Putamen (tissue), 1 donor: ENCODE measurements at regions not wholly inside any gene's neighbourhood (a gene's known extent, or its start where the extent isn't known, plus 50 kb on each side); places are given as distances from the start of the nearest gene placed in this dataset.

Experiments
- DNase-seq: peaks from one replicate; pipeline ENCODE4 v3.0.0-alpha.2; 2016; ENCODE audit warnings: low spot score

- DNase-seq = no peak
Observed at GRCh38 chr3:102599819-102600576, 165.2 kb downstream of the ZPLD1 start.

DNA sequence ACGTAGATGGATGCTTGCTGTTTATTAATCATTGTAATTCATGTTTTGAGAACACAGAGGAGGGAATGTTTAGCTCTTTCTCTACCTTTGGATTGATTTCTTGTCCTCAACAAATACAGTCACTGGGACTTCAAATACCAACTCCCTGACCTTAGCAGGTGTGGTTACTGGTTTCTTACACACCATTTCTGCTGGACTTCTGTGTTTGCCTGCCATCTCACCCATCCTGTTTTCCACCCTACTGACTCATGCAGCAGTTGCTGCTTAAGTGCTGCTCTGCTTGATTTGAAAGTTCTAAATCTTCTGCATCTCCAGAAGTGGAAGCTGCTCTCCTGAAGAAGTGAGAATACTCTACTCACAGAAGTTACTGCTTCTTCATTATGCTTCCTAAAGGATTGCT, 170.3 kb downstream of the ZPLD1 start:
- no peak for DNase-seq

- DNase-seq = no peak
Observed at GRCh38 chr3:102608875-102609274, 174.1 kb downstream of the ZPLD1 start.

DNA sequence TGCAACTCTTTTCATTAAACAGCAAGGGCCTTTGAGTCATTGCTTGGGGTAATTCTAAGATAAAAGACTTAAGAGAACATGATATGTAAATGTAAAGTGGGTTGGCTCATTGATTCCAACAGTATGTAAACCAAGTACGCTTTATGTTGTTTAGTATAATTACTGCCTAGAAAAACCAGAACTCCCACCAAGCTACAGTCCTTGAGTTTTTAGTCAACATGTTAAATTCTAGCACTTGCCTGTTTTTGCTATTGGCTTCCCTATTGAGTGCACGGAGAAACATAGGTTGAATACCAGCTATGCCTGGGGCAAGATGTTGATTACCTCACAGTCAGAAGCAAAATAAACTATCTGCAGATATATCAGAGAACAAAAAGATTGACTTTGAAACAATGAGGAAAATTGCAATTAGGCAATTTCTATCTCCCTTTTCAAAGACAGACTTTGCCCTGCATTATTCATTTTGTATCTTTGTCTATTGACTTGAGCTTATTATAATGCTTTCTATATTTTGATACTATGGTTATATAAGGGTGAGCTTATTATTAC, 179.3 kb downstream of the ZPLD1 start:
- no peak for DNase-seq

GRCh38 chr3:102614585-102614984, 179.8 kb downstream of the ZPLD1 start:
- no peak for DNase-seq

- DNase-seq = no peak
Observed at GRCh38 chr3:102617381-102617780, 182.6 kb downstream of the ZPLD1 start.

GRCh38 chr3:102619361-102619760, 184.5 kb downstream of the ZPLD1 start:
- DNase-seq = no peak

DNA sequence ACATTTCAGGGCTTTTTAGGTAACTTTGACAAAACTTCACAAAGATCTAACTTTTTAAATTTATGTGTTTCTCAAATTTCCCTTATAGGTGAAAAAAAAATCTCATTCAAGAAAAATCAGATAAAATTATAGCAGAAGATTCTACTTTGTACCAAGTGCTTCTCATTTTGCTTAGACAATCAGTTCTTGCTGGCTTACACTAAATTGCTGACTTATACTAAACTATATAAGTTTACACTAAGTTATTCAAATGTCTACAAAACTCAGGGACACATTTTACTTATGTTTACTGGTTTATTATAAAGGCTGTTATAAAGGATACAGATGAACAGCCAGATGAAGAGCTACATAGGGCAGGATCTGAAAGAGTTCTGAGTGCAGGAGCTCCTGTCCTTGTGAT, 195.1 kb downstream of the ZPLD1 start:
- no peak for DNase-seq

GRCh38 chr3:102630531-102630930, 195.7 kb downstream of the ZPLD1 start:
- DNase-seq = no peak

DNA sequence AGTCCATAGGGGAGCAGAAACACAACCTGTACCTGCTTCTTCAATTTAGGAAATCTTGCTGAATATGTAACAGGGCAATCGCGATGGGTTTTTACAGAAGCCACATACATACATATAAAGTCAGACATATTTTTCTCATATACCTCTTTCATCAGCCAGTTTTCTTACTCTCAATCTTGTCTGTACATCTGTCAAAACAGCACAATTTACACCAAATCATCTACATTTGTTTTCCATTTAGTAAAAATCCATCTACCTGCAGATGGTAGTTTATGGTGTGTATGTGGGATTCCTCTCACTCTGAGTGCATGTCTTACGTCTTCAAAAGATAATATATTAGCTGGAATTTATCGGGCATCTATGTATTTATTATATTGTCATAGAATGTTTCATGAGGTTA, 208.7 kb downstream of the ZPLD1 start:
- no peak for DNase-seq

DNA sequence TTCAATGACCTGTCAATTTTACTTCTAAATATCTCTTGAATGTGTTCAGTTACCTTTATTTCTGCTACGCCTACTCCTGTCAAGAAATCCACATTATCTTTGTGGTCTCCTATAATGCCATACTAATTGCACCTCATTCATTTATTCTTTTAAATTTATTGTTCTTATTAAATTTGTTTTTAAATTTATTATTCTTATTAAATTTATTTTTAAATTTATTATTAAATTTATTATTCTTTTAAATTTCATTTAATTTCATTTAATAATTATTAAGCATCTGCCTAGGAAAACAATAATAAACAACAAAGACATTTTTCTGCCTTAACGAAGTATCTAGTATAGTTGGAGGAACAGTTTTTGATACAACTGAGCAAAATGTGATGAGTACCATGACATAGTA, 211.7 kb downstream of the ZPLD1 start:
- no peak for DNase-seq

DNA sequence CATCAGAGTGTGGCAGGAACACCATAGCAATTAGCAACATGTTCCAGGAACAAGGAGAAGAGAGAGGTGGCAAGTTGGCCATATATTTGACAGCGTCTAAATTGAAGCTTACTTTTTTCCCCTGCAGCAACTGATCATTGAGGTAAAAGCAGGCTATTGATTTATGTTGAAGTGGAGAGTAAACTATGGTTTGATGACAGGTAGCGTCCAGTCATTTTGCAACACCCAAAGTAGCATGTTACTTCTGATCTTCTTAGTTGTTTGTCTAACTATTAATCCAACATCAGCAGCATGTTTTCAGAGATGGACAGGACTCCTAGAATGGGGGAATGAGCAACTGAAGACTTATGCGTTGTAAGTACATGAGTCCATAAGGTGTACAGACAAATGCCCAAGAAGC, 225.8 kb downstream of the ZPLD1 start:
- no peak for DNase-seq

DNA sequence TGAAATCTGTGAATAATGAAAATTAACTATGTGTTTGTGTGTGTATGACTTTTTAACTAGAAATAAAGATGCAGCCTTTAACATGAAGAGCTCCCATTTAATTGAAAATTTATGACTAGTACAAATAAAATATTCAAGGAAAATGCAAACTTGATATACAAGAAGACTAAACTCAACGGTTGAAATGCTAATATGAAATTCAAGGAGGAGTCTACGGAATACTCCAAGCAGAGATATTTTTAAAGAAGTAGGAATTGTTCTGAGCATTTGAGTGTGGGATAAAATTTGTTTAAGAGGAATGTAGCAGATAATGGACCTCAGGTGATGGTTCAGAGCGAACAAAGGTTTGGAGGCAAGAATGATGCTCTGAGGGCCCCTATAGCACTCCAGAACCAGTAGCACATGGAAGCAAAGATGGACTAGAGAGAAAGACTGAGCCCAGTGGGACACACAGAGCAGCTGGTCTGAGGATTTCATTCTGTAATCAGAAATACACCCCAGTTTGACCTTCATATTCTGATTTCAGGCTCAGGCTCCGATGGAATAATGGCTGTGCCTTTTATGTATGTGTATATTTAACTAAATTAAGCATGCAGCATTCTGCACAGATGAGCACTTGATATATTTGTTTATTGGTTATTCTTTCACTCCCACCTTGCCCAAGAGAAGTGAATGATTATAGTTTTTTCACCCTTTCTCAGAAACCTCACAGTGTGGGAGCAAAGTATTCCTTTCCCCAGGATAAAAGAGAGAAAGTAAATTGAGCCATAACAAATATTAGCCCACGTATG, 227.1 kb downstream of the ZPLD1 start:
- DNase-seq = no peak

DNA sequence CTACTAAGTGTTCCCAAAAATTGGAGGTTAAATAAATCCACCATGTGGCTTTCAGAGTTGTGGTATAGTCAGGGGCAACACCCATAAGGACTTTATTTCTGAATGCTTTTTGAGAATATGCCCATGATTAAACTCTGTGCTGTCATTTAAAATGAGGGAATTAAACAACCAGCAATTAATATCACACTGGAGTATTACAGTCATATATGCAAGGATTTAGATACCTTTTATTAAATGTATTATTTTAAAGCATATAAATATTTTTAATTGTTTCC, 227.6 kb downstream of the ZPLD1 start:
- no peak for DNase-seq

DNA sequence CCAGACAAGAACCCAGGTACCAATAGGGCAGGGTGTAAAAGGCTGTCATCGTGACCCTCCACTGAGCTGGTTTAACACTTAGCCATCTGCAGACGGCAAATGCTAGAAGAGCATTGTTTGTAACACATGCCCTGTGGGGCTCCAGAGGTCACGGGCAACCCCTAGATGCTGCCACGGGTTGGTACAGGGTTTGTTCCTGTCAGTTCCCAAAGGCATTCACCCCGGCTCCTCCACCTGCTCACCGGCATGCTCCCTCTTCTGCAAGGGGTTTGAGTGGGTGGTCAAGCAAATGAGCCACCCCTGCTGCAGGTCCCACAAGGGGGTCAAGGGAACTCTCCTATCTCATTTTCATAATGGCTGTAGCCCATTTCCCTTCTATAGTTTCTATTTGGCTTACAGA, 229.3 kb downstream of the ZPLD1 start:
- DNase-seq = no peak

DNA sequence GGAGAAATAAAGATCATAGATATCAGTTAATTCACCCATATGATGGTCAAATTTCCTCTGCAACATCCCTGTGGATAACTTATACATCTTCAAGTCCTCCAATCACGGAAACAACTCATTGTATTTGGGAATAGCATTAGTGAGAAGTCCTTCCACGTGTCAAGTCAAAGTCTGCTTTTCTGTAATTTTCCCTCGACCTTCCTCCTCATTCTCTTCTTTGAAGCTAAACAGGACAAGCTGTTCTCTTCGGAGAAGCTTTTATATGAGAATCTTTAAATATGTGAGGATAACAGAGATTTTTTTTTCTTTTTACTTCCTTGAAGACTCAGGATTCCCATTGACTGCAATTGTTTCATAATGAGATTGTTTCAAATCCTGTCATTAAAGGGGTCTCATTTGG, 230.4 kb downstream of the ZPLD1 start:
- no peak for DNase-seq

DNA sequence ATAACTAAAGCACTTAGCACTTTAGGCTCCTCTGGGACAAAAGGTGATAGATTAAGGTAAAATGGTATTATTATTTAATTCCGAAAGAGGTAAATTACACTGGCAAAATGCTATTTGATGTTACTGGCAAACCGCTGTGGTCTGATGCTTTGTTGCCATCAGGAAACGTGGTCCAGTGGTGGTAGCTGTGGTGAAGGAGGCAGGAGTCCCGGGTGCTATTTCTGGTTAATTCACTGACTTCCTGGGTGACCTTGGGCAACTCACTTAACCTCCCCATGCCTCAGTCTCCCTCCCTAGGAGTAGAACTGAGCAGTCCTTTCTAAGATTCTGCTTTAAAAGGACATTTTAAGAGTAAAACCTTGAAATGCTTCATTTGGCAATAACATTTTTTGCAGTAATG, 233.4 kb downstream of the ZPLD1 start:
- DNase-seq = no peak

DNA sequence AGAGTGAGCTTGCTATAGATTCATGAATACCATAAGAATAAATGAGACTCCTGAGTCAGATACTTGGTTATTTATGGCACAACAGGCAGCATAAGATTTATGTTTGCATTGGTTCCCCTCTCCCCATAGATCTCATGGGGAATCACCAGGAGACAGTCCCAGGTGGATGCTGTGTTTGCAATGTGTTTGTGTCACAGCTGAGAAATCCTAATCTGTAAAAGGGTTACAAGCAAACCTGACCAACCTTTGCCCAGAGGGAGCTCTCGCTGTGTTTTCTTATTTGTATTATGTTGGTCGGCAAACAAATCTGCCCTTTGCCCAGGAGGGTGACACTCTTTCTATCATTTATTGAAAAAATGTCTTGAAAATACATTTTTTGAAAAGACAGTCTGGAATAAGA, 236.2 kb downstream of the ZPLD1 start:
- DNase-seq = no peak

- no peak for DNase-seq
Observed at GRCh38 chr3:102672305-102672704, 237.5 kb downstream of the ZPLD1 start.

DNA sequence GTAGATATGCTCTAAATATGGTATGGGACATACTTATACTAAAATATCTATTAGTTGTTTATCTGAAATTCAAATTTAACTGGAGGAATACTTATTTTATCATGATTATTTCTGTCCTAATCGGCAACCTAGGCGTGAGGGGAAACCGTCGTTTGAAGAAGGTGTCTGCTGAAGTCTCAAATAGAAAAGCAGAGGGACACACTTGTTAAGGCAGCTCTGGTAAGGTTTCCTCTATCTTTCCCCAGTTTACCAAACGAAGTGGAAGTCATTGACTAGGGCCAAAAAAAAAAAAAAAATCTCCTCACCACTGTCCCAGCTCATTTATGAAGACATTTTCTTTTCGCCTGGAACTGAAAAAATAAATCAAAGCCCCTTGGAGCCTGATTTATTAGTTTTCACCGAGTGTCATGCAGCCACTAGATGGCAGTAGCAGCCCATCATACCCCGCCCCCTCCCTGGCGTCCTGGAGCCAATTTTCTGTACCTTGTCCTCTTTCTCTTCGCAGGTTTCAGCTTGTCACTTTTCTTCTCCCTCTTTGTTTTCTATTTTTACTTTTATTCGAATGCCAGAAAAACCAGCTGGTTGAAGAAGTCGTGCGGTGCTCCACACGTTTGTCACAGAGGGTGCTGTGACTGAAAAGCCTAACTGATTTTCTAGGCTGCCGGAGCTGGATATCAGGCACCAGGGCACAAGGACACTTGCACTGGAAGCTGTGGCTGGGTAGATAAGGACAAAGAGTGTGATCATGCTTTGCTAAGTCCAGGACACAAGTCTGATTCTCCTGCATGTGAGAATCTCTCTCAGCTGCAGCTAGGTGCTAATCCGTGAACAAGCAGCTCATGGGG, 238.7 kb downstream of the ZPLD1 start:
- DNase-seq = peak; percentile 66

GRCh38 chr3:102674284-102674683, 239.5 kb downstream of the ZPLD1 start:
- no peak for DNase-seq

GRCh38 chr3:102676424-102676823, 241.6 kb downstream of the ZPLD1 start:
- DNase-seq = no peak

- no peak for DNase-seq
Observed at GRCh38 chr3:102682741-102683140, 247.9 kb downstream of the ZPLD1 start.
